HG03108 (cell line): ENCODE measurements at regions not wholly inside any gene's neighbourhood (a gene's known extent, or its start where the extent isn't known, plus 50 kb on each side); places are given as distances from the start of the nearest gene placed in this dataset.

Experiments
- ATAC-seq: cut with Tn5 transposase; IDR thresholded peaks from one replicate; pipeline ENCODE4 v1.9.1; 2021; ENCODE audit warnings: moderate library complexity; ENCODE audit not compliant: unreplicated experiment

- no peak for ATAC-seq
These were observed 372.5 kb upstream of the CDH8 start for GRCh38 chr16:62408760-62409159.

- no peak for ATAC-seq
These were observed 370.1 kb upstream of the CDH8 start for GRCh38 chr16:62406387-62406786.

DNA sequence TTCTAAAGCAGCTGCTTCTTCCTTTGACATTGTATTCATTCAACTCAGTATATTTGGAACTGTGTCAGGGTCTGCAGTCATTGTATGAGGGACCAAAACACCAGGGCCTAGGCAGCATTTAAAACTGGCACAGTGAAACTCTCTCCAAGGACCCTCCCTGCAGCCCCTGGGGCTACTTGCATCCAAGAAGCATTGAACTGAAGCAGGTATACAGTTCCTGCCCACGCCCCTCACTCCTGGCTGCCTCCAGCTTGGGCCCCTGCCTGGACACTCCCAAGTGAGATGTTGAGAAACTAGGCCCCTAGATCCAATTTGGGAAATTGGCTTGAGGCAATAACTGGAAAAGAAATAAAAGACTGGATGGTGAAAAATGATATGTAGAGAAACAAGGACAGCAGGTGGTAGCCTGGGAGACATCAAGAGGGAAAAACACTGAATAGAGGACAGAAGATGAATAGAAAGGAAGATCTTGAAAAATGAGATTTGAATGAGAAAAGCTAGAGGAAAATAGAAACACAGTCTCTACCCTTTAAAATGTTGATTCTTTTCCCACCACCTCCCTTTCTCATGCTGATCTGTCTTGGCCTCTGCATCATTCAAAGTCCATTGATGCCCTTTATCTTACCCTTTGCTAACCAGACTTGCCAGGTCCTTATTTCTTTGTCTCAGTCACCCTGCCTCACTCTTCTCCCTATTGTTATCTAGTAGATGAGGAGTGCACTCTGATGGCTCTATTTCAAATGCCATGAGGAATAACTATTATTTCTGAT is 368.8 kb upstream of the CDH8 start:
- no peak for ATAC-seq

DNA sequence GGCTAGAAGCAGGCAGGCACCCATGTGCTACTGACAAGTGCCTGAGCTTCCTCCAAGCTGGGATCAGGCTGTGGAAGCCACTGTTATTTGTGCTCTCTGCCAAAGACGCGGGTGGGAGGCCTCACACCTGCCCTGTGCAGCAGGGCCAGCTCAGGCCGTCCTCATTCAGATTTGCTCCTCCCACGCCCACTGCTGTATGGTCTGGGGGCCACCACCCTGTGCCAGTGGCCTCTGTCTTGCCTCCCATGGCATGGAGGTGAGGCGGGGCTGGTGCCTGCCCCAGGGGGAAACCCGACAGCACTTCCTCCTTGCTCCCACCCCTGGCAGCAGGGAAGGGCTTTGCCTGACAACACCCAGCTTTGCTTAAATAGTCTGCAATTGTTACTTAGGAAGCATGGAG is 356.5 kb upstream of the CDH8 start:
- ATAC-seq = no peak

DNA sequence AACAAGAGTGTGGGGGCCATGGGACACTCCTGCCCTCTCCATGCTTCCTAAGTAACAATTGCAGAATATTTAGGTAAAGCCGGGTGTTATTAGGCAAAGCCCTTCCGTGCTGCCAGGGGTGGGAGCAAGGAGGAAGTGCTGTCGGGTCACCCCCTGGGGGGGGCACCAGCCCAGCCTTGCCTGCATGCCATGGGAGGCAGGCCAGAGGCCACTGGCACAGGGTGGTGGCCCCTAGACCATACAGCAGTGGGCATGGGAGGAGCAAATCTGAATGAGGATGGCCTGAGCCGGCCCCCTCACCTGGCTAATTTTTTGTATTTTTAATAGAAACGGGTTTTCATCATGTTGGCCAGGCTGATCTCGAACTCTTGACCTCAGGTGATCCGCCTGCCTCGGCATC is 355.7 kb upstream of the CDH8 start:
- ATAC-seq = no peak

- no peak for ATAC-seq
These were observed 354.9 kb upstream of the CDH8 start for GRCh38 chr16:62391134-62391533.

- ATAC-seq = no peak
These were observed 354.0 kb upstream of the CDH8 start for GRCh38 chr16:62390214-62390613.

DNA sequence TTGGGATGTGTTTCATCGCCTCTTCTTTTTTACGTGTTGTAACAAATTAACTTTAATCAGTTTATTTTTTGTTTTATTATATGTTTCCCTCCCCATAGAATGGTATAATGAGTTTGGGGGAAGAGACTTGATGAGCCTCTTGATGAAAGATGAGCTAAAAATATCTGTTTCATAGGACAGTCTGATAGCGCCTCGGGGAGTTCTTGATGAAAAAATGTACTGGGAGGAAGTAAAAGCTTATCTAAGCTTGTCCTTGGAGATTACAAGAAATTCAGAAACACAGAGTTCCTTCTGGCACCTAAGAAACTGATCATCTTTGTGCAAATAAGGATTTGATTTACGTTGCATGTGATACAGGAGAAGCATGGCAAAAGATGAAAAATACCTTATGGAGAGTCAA is 350.2 kb upstream of the CDH8 start:
- no peak for ATAC-seq

- no peak for ATAC-seq
These were observed 347.7 kb upstream of the CDH8 start for GRCh38 chr16:62383941-62384340.

- ATAC-seq = no peak
These were observed 334.2 kb upstream of the CDH8 start for GRCh38 chr16:62370445-62370844.

DNA sequence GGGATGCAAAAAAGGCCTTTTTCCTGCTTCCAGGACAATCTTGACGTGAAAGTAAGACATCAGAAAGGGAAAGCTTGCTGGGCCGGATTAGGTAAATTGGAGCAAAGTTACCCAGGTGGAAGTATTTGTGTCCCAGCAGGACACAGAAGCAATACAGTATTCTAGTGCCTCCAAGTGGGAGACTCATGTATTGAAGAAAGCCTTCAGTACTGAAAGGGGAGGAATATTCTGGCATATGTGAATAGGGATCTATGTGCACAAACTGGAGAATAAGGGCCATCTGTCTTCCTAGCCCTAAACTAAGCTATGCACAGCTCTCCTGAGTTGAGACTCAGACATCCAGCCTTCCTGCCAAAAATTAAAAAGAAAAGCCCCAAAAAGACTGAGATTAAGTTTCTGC is 327.3 kb upstream of the CDH8 start:
- ATAC-seq = no peak

GRCh38 chr16:62353355-62353754 is 317.1 kb upstream of the CDH8 start:
- ATAC-seq = no peak

DNA sequence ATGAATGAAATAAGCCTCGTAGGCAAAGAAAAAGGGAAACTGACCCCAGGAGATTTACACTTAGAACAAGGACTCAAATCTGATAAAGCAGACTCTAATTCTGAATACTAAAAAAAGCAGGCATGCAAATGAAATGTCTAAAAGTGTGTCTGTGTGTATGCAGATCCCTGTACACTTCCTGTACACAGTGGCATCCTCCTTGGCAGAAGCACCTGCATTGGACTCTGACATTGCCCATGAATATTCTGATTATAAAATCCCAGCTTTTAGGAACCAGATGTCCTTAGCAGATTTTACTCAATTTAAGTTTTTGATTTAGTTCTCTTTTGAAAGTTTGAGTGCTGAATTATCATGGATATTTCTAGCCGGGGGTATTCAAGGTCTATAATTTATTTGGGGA is 306.0 kb upstream of the CDH8 start:
- ATAC-seq = no peak

DNA sequence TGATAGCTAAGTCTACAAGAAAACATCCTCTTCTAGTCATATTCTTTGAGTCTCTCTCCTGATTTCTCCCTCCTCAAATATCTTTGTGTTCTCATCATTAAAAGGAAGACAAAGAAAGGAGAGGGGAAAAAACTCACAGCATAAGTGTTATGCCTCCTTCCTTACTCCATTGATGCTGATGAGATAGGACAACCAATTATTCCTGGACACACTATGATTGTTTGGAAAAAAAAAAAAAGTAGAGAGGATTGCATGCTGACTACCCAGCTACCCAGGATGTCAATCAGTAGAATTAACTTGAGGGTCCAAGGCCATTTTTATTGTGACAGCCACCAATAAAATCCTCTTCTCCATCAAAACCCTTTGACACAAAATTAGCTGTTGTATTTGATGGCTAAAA is 299.1 kb upstream of the CDH8 start:
- ATAC-seq = no peak

DNA sequence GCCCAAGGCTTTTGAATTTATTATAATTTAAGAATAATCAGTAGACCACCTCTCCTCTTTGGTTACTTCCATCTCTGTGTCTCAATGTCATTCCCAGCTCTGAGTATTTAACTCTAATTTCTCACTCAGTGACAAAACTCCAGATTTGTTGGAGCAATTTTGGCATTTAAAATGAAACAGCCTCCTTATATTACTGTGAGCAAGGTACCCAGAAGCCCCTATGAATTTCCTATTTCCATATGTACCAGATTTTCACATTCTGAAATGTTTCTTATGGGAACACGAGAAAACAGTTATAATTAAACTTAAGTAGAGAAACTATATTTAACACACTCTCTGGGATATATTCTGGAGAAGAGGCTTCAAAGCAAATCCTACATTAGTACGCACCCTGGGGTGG is 285.4 kb upstream of the CDH8 start:
- no peak for ATAC-seq

DNA sequence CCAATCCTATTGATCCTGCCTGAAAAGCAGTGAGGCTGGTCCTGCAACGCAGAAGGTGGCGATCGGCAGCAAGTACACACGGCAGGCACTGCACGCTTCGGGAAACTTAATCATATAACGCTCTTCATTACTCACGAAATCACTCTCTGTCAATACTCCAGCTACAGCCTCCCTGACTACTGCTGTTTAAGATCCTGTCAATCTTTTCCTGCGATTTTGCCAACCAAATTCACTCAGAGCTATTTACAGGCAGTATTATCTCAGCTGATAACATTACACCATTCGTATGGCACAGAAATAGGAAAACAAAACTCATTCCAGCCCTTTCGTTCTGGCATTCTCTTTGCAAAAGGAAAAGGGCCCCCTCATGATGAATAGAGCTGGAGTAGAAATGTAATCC is 262.4 kb upstream of the CDH8 start:
- ATAC-seq = no peak

DNA sequence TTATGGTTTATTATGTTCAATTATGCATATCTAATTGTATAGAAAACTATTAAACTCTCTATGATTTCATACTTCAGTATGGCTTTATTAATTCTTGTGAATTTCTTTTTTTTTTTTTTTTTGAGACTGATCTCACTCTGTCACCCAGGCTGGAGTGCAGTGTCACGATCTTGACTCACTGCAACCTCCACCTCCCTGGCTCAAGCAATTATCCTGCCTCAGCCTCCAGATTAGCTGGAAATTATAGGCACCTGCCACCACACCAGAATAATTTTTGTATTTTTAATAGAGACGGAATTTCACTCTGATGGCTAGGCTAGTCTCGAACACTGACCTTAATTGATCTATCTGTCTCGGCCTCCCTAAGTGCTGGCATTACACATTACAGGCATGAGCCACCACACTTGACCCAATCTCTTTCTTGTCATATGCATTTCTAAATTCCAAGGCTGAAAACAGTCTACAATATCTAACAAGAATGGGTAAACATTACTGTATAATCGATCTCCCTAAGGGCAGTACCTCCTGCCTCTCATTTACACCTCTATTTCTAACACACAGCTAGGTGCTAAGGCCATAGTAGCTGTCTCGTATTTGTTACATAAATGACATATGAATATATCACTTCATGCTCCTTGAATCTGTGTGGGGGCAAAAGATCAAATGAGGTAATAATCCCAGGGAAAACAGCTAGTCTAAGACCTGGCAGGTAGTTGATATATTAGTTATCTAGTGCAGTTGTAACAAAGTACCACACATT is 258.2 kb upstream of the CDH8 start:
- ATAC-seq = no peak

GRCh38 chr16:62288990-62289629 is 252.9 kb upstream of the CDH8 start:
- ATAC-seq = no peak

GRCh38 chr16:62280506-62280905 is 244.3 kb upstream of the CDH8 start:
- ATAC-seq = no peak

DNA sequence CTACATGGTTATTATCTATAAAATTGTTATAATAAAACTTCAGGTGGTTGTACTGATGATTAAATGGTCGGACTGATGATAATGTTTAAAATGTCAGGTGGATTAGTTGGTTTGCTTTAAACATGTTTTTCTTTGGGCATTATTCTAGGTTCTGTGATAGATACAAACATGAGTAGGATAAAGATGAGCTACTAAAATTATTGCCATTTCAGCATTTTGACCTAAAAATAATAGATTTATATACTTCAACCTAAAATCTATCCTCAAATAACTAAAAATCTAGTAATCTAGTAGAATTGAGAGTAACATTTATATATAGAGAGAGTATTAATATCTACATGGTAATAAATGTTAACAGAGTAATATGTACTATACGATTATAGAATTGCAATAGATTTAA is 241.7 kb upstream of the CDH8 start:
- no peak for ATAC-seq

- no peak for ATAC-seq
These were observed 240.4 kb upstream of the CDH8 start for GRCh38 chr16:62276637-62277036.

DNA sequence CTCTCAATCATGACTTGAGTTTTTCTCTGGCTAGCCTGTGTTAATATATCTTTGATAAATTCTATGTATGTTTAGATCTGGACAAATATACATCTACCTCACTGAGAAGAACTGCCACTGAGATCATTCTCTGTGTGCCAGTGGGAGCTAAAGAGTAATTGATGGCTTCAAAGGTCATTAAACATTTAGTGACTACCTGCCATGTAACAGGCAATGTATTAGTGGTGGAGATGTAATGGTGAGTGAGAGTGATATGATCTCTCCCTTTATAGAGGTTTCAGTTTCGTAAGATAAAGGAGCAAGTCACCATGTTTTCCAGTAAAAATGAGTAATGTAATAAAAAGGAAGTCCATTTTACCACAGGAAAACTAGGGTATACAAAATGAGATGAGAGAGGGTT is 235.8 kb upstream of the CDH8 start:
- ATAC-seq = no peak
